ENCODE measurements at regions not wholly inside any gene's neighbourhood (a gene's known extent, or its start where the extent isn't known, plus 50 kb on each side); places are given as distances from the start of the nearest gene placed in this dataset.

DNA sequence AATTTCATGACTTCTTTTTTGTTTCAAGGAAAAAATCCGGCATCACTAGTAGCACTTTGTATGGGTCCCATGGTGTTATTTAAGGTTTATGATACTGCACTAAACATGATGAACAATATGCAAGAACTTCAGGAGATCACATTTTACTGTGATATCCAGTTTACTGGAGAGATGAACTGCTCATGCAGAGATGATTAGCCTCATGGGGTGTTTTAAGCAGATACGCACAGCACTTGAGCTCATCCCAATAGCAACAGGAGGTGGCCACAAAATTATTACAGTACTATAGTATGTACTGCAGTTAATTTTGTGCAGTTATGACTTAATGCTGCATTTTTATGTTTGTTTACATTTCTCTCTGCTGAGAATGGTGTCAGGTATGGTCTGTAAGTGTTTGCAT is 303.7 kb upstream of the PCDH15 start (continued):
- TF ChIP-seq CHD1 (IDR thresholded peaks at IDR 0.05; ENCODE audit: low read depth, low read length) = no peak

DNA sequence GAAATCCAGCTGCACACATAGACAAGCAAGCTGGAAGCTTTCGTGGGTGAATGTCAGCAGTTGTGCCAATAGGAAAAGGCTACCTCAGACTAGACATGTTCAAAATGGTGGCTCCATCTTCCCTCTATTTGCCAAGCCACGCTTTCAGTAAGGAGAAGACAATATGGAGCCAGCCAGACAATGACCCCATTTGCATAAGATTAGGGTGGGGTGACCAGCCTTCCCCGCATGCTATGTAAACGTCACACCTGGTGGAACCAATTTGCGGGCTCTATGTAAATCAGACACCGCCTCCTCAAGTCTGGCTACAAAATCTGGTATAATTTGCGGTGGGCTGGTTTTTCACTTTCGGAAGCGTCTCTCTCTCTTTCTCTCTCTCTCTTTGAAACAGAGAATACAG is 297.4 kb upstream of the PCDH15 start:
- no peaks in the 10 kb centered on the region for H3K27me3 ChIP-seq (replicated peaks in 1 of 4; ENCODE audit: control insufficient read depth in 3 of 4, extremely low read depth in 1 of 4, insufficient read depth in 3 of 4, low read length in 3 of 4)
- POLR2A ChIA-PET (ENCODE audit: partially characterized antibody) = no interaction called here
- H2AK5ac ChIP-seq (ENCODE audit: low read depth, low read length) = no peak overlapping the region
- no peak overlapping the region for H3K4ac ChIP-seq (replicated peaks; ENCODE audit: insufficient read length, low read depth, low read length)
- FAIRE-seq = no peak
- H3K9ac ChIP-seq (replicated peaks in 1 of 4; ENCODE audit: extremely low read depth in 1 of 4, low read depth in 3 of 4, low read length in 3 of 4) = no peak overlapping the region
- DNase-seq (ENCODE audit: low read depth in 1 of 2, low spot score in 2 of 2) = no peak
- H4K8ac ChIP-seq (ENCODE audit: extremely low read depth, insufficient read depth, low read length) = no peak overlapping the region
- H3K36me3 ChIP-seq (ENCODE audit: control insufficient read depth in 2 of 4, insufficient read depth in 4 of 4, low read length in 3 of 4) = no peaks in the 10 kb centered on the region
- no peak overlapping the region for H2BK20ac ChIP-seq (ENCODE audit: low read length)
- H3K27ac ChIP-seq (ENCODE audit: low read depth, low read length) = no peak overlapping the region
- no peak overlapping the region for H2BK5ac ChIP-seq (ENCODE audit: low read depth, low read length)
- H3K4me2 ChIP-seq (ENCODE audit: insufficient read depth in 1 of 2, low read depth in 2 of 2, low read length in 2 of 2) = no peak overlapping the region
- H3K4me3 ChIP-seq (ENCODE audit: extremely low read depth in 1 of 4, insufficient read depth in 2 of 4, low read depth in 3 of 4, low read length in 4 of 4) = no peak overlapping the region
- H2BK120ac ChIP-seq (replicated peaks; ENCODE audit: low read depth, low read length) = no peak overlapping the region
- no peaks in the 10 kb centered on the region for H3K79me2 ChIP-seq (ENCODE audit: control insufficient read depth in 1 of 2, insufficient read depth in 2 of 2, low read length in 2 of 2)
- no peak overlapping the region for H2BK15ac ChIP-seq (ENCODE audit: low read length)
- H2AFZ ChIP-seq (ENCODE audit: low read length) = peak overlapping the region; percentile 58; the same call in 1 of the 2 replicates
- no peak overlapping the region for H4K5ac ChIP-seq (ENCODE audit: insufficient read length, low read depth, low read length)
- H3K56ac ChIP-seq (replicated peaks; ENCODE audit: insufficient read length, low read depth, low read length) = no peak overlapping the region
- no peak for TF ChIP-seq RAD21 (IDR thresholded peaks at IDR 0.05 in 1 of 2, conservative IDR thresholded peaks at IDR 0.05 in 1 of 2; ENCODE audit: low read depth in 2 of 2, low read length in 2 of 2)
- TF ChIP-seq PHF8 (conservative IDR thresholded peaks at IDR 0.05; ENCODE audit: low read depth, low read length) = no peak
- no peak for TF ChIP-seq RNF2 (IDR thresholded peaks at IDR 0.05; ENCODE audit: borderline replicate concordance, low read depth, low read length, missing control alignments, poor library complexity, severe bottlenecking)
- peak; percentile 67; the same call in 1 of the 2 replicates for TF ChIP-seq YY1 (IDR thresholded peaks at IDR 0.05; ENCODE audit: low read depth, low read length)
- no peaks in the 10 kb centered on the region for H3K4me1 ChIP-seq (replicated peaks in 1 of 4; ENCODE audit: control insufficient read depth in 3 of 4, insufficient read depth in 4 of 4, low read length in 3 of 4)
- H4K91ac ChIP-seq (replicated peaks; ENCODE audit: insufficient read length, low read length) = no peak overlapping the region
- H3K23me2 ChIP-seq (ENCODE audit: low read depth, low read length) = no peaks in the 10 kb centered on the region
- no peaks in the 10 kb centered on the region for H4K20me1 ChIP-seq (replicated peaks in 1 of 2; ENCODE audit: control insufficient read depth in 1 of 2, insufficient read depth in 2 of 2, low read length in 2 of 2)
- no peaks in the 10 kb centered on the region for H3K9me3 ChIP-seq (ENCODE audit: insufficient read depth in 2 of 2, low read depth in 1 of 2, low read length in 1 of 2)
- no peaks in the 10 kb centered on the region for H3K79me1 ChIP-seq (ENCODE audit: low read depth, low read length)
- WGBS, 2 experiments (ENCODE audit: extremely low coverage in 1 of 2, insufficient coverage in 1 of 2, insufficient read length in 1 of 2, insufficient replicate concordance in 2 of 2, low coverage in 1 of 2, low lambda C conversion rate in 2 of 2, missing lambda C conversion rate in 1 of 2) = 89% methylated on average over 9 of the region's 9 CpGs; no CpG with 5 or more reads in 1 of the 2 experiments
- no peak overlapping the region for H3K14ac ChIP-seq (ENCODE audit: insufficient read length)
- H3K18ac ChIP-seq (ENCODE audit: extremely low read depth, low read length) = no peak overlapping the region
- no peak overlapping the region for H2BK12ac ChIP-seq (ENCODE audit: low read depth, low read length)
- CTCF ChIA-PET (ENCODE audit: partially characterized antibody) = no interaction called here
- H3K23ac ChIP-seq (ENCODE audit: insufficient read length) = no peak overlapping the region

All from H1 (cell line).